ENCODE measurements at regions not wholly inside any gene's neighbourhood (a gene's known extent, or its start where the extent isn't known, plus 50 kb on each side); places are given as distances from the start of the nearest gene placed in this dataset.

DNA sequence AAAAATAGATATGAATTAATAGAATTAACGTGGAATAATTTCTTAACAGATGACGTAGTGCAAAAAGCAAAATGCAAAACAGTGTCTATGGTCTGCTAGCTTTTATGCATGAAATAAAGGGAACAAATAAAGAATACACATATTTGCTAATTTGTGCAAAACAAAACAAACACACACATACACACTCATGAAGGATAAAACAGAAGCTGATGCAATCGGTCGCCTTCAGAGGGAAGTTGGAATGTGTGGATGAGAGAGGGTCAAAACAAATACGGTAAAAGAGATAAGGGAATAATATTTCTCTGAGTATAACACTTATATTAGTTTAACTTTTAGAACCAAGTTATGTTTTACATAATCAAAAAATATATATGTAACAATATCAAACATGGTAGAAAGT is 1160.9 kb upstream of the PCDH9 start:
- H3K9me3 ChIP-seq (replicated peaks; ENCODE audit: control insufficient read depth, insufficient read depth, low read depth, low read length), result no peaks in the 10 kb centered on the region
- no peak overlapping the region for H2AFZ ChIP-seq (ENCODE audit: low read depth, low read length)
- H3K4me2 ChIP-seq (ENCODE audit: insufficient read depth, low read length), result no peak overlapping the region
- H3K9me1 ChIP-seq (ENCODE audit: control insufficient read depth, insufficient read depth, low read length), result no peaks in the 10 kb centered on the region
- FAIRE-seq (no peak), ATAC-seq (no peak), DNase-seq (ENCODE audit: extremely low read depth in 1 of 4, low spot score in 3 of 4) (no peak)
- H3K27ac ChIP-seq (ENCODE audit: extremely low read depth, low read depth, low read length), result no peak overlapping the region
- H4K20me1 ChIP-seq (replicated peaks; ENCODE audit: control insufficient read depth, insufficient read depth, low read length), result no peaks in the 10 kb centered on the region
- H3K79me2 ChIP-seq (ENCODE audit: control insufficient read depth, insufficient read depth, low read length), result no peaks in the 10 kb centered on the region
- no peaks in the 10 kb centered on the region for H3K4me1 ChIP-seq (replicated peaks in 1 of 2; ENCODE audit: control insufficient read depth in 2 of 2, insufficient read depth in 2 of 2, low read length in 2 of 2)
- no peak overlapping the region for H3K4me3 ChIP-seq
- 2% methylated on average over 5 of the region's 5 CpGs for WGBS (ENCODE audit: insufficient coverage, low coverage, missing lambda C conversion rate)
- no peaks in the 10 kb centered on the region for H3K36me3 ChIP-seq (ENCODE audit: control insufficient read depth, insufficient read depth, low read length)
- intact Hi-C loops (cut with micrococcal nuclease), result no loop called here
- no peaks in the 10 kb centered on the region for H3K27me3 ChIP-seq (ENCODE audit: control insufficient read depth in 2 of 2, insufficient read depth in 2 of 2, low read length in 2 of 2)
- POLR2A ChIA-PET, result no interaction called here
- no TSS peak for BruUV-seq (replicated peaks)
- CTCF ChIA-PET (ENCODE audit: low intra/inter-chr PET ratio), result no interaction called here
- in situ Hi-C loops (cut with MboI), result no loop called here
- H3K9ac ChIP-seq (ENCODE audit: insufficient read depth in 1 of 2, low read depth in 2 of 2, low read length in 2 of 2), result no peak overlapping the region
- TF ChIP-seq IRF2 (CRISPR knock-in tag; IDR thresholded peaks at IDR 0.05), result no peak
- no peak for TF ChIP-seq CCNT2 (IDR thresholded peaks at IDR 0.05; ENCODE audit: borderline replicate concordance, extremely low read depth, insufficient read length, low read depth, low read length)
- TF ChIP-seq, protein P1, sequence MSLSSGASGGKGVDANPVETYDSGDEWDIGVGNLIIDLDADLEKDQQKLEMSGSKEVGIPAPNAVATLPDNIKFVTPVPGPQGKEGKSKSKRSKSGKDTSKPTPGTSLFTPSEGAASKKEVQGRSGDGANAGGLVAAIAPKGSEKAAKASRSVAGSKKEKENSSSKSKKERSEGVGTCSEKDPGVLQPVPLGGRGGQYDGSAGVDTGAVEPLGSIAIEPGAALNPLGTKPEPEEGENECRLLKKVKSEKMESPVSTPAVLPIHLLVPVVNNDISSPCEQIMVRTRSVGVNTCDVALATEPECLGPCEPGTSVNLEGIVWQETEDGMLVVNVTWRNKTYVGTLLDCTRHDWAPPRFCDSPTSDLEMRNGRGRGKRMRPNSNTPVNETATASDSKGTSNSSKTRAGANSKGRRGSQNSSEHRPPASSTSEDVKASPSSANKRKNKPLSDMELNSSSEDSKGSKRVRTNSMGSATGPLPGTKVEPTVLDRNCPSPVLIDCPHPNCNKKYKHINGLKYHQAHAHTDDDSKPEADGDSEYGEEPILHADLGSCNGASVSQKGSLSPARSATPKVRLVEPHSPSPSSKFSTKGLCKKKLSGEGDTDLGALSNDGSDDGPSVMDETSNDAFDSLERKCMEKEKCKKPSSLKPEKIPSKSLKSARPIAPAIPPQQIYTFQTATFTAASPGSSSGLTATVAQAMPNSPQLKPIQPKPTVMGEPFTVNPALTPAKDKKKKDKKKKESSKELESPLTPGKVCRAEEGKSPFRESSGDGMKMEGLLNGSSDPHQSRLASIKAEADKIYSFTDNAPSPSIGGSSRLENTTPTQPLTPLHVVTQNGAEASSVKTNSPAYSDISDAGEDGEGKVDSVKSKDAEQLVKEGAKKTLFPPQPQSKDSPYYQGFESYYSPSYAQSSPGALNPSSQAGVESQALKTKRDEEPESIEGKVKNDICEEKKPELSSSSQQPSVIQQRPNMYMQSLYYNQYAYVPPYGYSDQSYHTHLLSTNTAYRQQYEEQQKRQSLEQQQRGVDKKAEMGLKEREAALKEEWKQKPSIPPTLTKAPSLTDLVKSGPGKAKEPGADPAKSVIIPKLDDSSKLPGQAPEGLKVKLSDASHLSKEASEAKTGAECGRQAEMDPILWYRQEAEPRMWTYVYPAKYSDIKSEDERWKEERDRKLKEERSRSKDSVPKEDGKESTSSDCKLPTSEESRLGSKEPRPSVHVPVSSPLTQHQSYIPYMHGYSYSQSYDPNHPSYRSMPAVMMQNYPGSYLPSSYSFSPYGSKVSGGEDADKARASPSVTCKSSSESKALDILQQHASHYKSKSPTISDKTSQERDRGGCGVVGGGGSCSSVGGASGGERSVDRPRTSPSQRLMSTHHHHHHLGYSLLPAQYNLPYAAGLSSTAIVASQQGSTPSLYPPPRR (CRISPR knock-in tag; IDR thresholded peaks at IDR 0.05; ENCODE audit: borderline replicate concordance), result no peak
- TF ChIP-seq, protein P2, sequence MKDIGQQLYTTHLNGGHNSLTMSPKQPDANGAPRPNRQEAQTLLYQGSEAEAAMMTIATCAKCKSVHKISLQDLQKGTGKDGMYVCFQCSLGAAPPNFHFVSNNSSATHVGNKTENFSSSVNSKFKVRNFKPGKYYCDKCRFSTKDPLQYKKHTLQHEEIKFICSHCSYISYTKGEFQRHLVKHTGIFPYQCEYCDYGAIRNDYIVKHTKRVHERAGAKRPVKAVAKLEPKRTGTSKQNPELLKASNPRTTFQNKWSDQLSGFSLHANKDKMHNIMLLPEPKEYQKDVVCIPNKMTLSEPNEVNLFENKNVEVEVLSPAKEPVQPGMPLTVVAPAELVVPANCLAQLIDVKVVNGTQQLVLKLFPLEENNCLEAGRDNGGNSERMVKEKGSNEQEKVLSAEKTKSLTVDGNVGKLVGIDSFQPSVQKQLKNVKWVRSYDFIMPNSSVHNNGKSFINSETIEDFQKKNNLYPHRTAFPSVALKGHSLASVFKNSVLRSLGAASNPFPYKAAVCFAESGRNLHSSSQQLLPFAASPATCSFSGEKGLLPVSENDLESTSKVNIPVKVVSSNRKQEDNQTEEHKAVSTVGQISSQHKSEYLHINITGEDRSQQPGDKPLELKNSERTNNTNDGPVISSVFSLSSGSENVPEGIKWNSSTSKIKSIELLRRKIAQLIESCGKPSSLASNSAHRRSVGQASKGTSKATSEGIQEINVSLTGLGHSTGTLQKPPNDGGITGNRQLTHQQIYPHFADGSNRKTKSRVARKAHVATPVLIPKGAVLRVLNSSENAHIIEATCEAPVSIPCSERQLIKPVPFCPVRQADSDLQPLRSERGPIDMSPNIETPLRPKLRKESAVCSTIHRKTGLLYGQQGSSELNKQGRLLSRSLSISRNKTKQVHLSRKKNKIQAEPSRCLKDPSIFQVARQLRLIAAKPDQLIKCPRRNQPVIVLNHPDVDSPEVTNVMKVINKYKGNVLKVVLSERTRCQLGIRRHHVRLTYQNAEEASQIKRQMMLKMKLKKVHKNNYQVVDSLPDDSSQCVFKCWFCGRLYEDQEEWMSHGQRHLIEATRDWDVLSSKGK (CRISPR knock-in tag; IDR thresholded peaks at IDR 0.05), result no peak
- TF ChIP-seq, protein P3, sequence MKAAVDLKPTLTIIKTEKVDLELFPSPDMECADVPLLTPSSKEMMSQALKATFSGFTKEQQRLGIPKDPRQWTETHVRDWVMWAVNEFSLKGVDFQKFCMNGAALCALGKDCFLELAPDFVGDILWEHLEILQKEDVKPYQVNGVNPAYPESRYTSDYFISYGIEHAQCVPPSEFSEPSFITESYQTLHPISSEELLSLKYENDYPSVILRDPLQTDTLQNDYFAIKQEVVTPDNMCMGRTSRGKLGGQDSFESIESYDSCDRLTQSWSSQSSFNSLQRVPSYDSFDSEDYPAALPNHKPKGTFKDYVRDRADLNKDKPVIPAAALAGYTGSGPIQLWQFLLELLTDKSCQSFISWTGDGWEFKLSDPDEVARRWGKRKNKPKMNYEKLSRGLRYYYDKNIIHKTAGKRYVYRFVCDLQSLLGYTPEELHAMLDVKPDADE (conservative IDR thresholded peaks at IDR 0.05; ENCODE audit: control insufficient read depth, low read depth, low read length), result no peak
- TF ChIP-seq MBD2 (IDR thresholded peaks at IDR 0.05; ENCODE audit: borderline replicate concordance, low read depth), result no peak
- no peak for TF ChIP-seq ZNF79 (CRISPR knock-in tag; IDR thresholded peaks at IDR 0.05; ENCODE audit: low read depth)
- TF ChIP-seq C11orf30 (IDR thresholded peaks at IDR 0.05; ENCODE audit: low read depth), result no peak
- TF ChIP-seq MCM2 (IDR thresholded peaks at IDR 0.05; ENCODE audit: low read depth), result no peak
- TF ChIP-seq KLF10 (CRISPR knock-in tag; IDR thresholded peaks at IDR 0.05), result no peak
- no peak for TF ChIP-seq HDGF (IDR thresholded peaks at IDR 0.05)
- no peak for TF ChIP-seq PPARD (CRISPR knock-in tag; IDR thresholded peaks at IDR 0.05)
- TF ChIP-seq MAFF (IDR thresholded peaks at IDR 0.05; ENCODE audit: low read length), result no peak
- no peak for TF ChIP-seq NFYB (IDR thresholded peaks at IDR 0.05; ENCODE audit: extremely low read depth, insufficient read length)
- no peak for TF ChIP-seq BMI1 (IDR thresholded peaks at IDR 0.05; ENCODE audit: low read length)

All from K562 (cell line).